Uterus (tissue), 2 donors: ENCODE measurements at regions not wholly inside any gene's neighbourhood (a gene's known extent, or its start where the extent isn't known, plus 50 kb on each side); places are given as distances from the start of the nearest gene placed in this dataset.

ENCODE experiments used
- CTCF ChIP-seq, 4 experiments: fragments of 200-600 bp in 2 of 4; fragments of 450-650 bp in 2 of 4; sonication (generic) in 2 of 4; IDR thresholded peaks; one replicate each; pipeline ENCODE4 v1.5.1; 2016 to 2019; ENCODE audit warnings: antibody characterized with exemption in 4 of 4, mild to moderate bottlenecking in 2 of 4, moderate library complexity in 1 of 4
- POLR2A ChIP-seq, 2 donors: fragments of 450-650 bp; IDR thresholded peaks; one replicate each; pipeline ENCODE4 v1.6.1; 2016; ENCODE audit warnings: antibody characterized with exemption in 2 of 2, mild to moderate bottlenecking in 1 of 2, moderate library complexity in 1 of 2

DNA sequence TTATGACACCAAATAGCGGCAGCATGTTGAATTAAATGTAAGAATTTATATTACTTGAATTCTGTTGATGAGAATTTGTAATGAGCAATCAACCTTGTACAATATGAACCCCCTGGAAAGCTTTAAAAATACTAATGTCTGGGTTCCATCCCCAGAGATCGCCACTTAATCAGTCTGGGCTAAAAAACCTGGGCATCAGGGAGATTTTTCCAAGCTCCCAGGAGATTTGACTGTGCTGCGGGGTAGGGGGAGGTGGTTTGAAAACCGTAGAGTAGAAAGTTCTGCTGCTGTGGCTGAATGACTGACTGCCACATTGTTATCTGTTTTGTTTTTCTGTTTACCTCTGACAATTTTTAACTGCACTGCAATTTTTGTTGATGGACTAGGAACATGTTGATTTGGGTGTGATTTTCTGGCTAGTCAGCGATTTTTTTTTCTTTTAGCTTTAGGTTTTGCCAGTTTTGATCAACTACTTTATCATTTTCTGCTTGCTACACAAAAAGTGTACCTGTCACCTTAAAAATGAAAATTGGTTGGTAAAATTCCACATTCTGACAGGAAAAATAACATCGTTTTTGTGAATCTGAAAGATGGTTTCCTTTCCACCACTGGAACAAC lies 79.3 kb downstream of the PCTP start:
- TF ChIP-seq CTCF (IDR thresholded peaks at IDR 0.05): no peak
- TF ChIP-seq POLR2A (IDR thresholded peaks at IDR 0.05): no peak
